Thyroid gland (tissue), 4 donors: ENCODE measurements at regions not wholly inside any gene's neighbourhood (a gene's known extent, or its start where the extent isn't known, plus 50 kb on each side); places are given as distances from the start of the nearest gene placed in this dataset.

Source experiments
- CTCF ChIP-seq, 6 experiments: fragments of 200-600 bp in 3 of 6; fragments of 450-650 bp in 3 of 6; sonication (generic) in 3 of 6; IDR thresholded peaks; one replicate each; pipeline ENCODE4 v1.5.1; 2016 to 2019; ENCODE audit warnings: antibody characterized with exemption in 6 of 6, mild to moderate bottlenecking in 2 of 6, inconsistent platforms in 1 of 6, moderate library complexity in 1 of 6
- POLR2A ChIP-seq, 2 donors: fragments of 450-650 bp; IDR thresholded peaks; one replicate each; pipeline ENCODE4 v1.6.1; 2017; ENCODE audit warnings: antibody characterized with exemption in 2 of 2, mild to moderate bottlenecking in 2 of 2, moderate library complexity in 1 of 2

- TF ChIP-seq CTCF (IDR thresholded peaks at IDR 0.05) (no peak), POLR2A (IDR thresholded peaks at IDR 0.05) (no peak)
Measured at GRCh38 chr10:106504536-106504935, 660.0 kb downstream of the SORCS1 start.
